Tibial nerve (tissue), 4 donors: ENCODE measurements at regions not wholly inside any gene's neighbourhood (a gene's known extent, or its start where the extent isn't known, plus 50 kb on each side); places are given as distances from the start of the nearest gene placed in this dataset.
"Not testable (repeated sequence)": the region's sequence is repeated elsewhere in the genome, so short reads cannot be mapped to it uniquely, and the experiment has no call there.

Experiments
- DNase-seq, 2 donors: peaks; one replicate each; pipeline ENCODE4 v3.0.0-alpha.2; 2019; ENCODE audit warnings: low spot score in 2 of 2
- H3K27ac ChIP-seq, 4 donors: fragments of 200-600 bp; sonication (generic) in 3 of 4; one replicate each; pipeline ENCODE4 v1.5.1; 2017 to 2019; ENCODE audit warnings: mild to moderate bottlenecking in 1 of 4
- H3K27me3 ChIP-seq, 2 donors: fragments of 200-600 bp; sonication (generic) in 1 of 2; one replicate each; pipeline versions ENCODE4 v1.5.1 to v1.6.0; 2017 to 2019
- H3K36me3 ChIP-seq, 3 donors: fragments of 200-600 bp; sonication (generic); one replicate each; pipeline ENCODE4 v1.5.1; 2018 to 2019
- H3K4me1 ChIP-seq, 4 donors: fragments of 200-600 bp; sonication (generic) in 3 of 4; one replicate each; pipeline ENCODE4 v1.5.1; 2017 to 2019
- H3K4me3 ChIP-seq, 4 donors: fragments of 200-600 bp; sonication (generic) in 3 of 4; one replicate each; pipeline ENCODE4 v1.5.1; 2017 to 2019; ENCODE audit warnings: mild to moderate bottlenecking in 1 of 4, moderate library complexity in 1 of 4
- H3K9me3 ChIP-seq, 4 donors: fragments of 200-600 bp; sonication (generic) in 3 of 4; one replicate each; pipeline ENCODE4 v1.5.1; 2017 to 2019
- CTCF ChIP-seq, 5 experiments: fragments of 200-600 bp in 3 of 5; fragments of 450-650 bp in 2 of 5; sonication (generic) in 3 of 5; IDR thresholded peaks; one replicate each; pipeline ENCODE4 v1.5.1; 2016 to 2019; ENCODE audit warnings: antibody characterized with exemption in 5 of 5, mild to moderate bottlenecking in 3 of 5, moderate library complexity in 2 of 5
- EP300 ChIP-seq, 2 donors: sonication (generic); formaldehyde crosslinking; IDR thresholded peaks; one replicate each; pipeline ENCODE4 v1.6.1; 2017; ENCODE audit warnings: antibody characterized with exemption in 2 of 2, mild to moderate bottlenecking in 1 of 2
- POLR2A ChIP-seq, 2 donors: fragments of 450-650 bp; IDR thresholded peaks; one replicate each; pipeline ENCODE4 v1.6.1; 2017; ENCODE audit warnings: antibody characterized with exemption in 2 of 2, mild to moderate bottlenecking in 2 of 2, moderate library complexity in 2 of 2
- WGBS, 2 donors: methylation state at CpG; one replicate each; pipeline ENCODE4 v1.1.5; 2018; 5-methylcytosine and 5-hydroxymethylcytosine counted together

GRCh38 chr12:70078161-70078560 lies 165.1 kb upstream of the CNOT2 start:
- no peaks in the 10 kb centered on the region for H3K9me3 ChIP-seq
- no peak for DNase-seq
- TF ChIP-seq POLR2A (IDR thresholded peaks at IDR 0.05) (no peak), EP300 (IDR thresholded peaks at IDR 0.05) (no peak), CTCF (IDR thresholded peaks at IDR 0.05) (no peak)
- WGBS, 2 donors, result 85 to 91% methylated on average over 2 of the region's 2 CpGs
- no peaks in the 10 kb centered on the region for H3K4me1 ChIP-seq
- H3K27me3 ChIP-seq, result no peaks in the 10 kb centered on the region
- H3K27ac ChIP-seq, result no peak overlapping the region
- no peaks in the 10 kb centered on the region for H3K36me3 ChIP-seq
- no peak overlapping the region for H3K4me3 ChIP-seq

- no peaks in the 10 kb centered on the region for H3K9me3 ChIP-seq
- no peak overlapping the region for H3K4me3 ChIP-seq
- H3K4me1 ChIP-seq, result no peaks in the 10 kb centered on the region
- H3K27me3 ChIP-seq, result no peaks in the 10 kb centered on the region
- TF ChIP-seq POLR2A (IDR thresholded peaks at IDR 0.05), result no peak
- TF ChIP-seq CTCF (IDR thresholded peaks at IDR 0.05), result no peak
- no peak for TF ChIP-seq EP300 (IDR thresholded peaks at IDR 0.05)
- no peaks in the 10 kb centered on the region for H3K36me3 ChIP-seq
- DNase-seq, result no peak
- no peak overlapping the region for H3K27ac ChIP-seq
- WGBS, 2 donors, result 38 to 46% methylated on average over 2 of the region's 2 CpGs
Observed at GRCh38 chr12:70080566-70080965, 162.7 kb upstream of the CNOT2 start.

GRCh38 chr12:70082997-70083676 lies 160.1 kb upstream of the CNOT2 start:
- WGBS, 2 donors, result 80 to 84% methylated on average over 3 of the region's 3 CpGs
- no peaks in the 10 kb centered on the region for H3K36me3 ChIP-seq
- TF ChIP-seq EP300 (IDR thresholded peaks at IDR 0.05), result no peak
- no peak for TF ChIP-seq POLR2A (IDR thresholded peaks at IDR 0.05)
- no peak for TF ChIP-seq CTCF (IDR thresholded peaks at IDR 0.05)

GRCh38 chr12:70083677-70084020 lies 159.6 kb upstream of the CNOT2 start:
- H3K36me3 ChIP-seq, result no peaks in the 10 kb centered on the region
- no peak for DNase-seq
- no peak overlapping the region for H3K4me3 ChIP-seq
- H3K9me3 ChIP-seq, result no peaks in the 10 kb centered on the region
- TF ChIP-seq POLR2A (IDR thresholded peaks at IDR 0.05), result no peak
- no peak for TF ChIP-seq CTCF (IDR thresholded peaks at IDR 0.05)
- TF ChIP-seq EP300 (IDR thresholded peaks at IDR 0.05), result no peak
- H3K27ac ChIP-seq, result no peak overlapping the region
- H3K4me1 ChIP-seq, result no peaks in the 10 kb centered on the region
- no peaks in the 10 kb centered on the region for H3K27me3 ChIP-seq
- 87 to 95% methylated on average over 4 of the region's 4 CpGs for WGBS, 2 donors

More at GRCh38 chr12:70082997-70083676, 160.1 kb upstream of the CNOT2 start:
- Histone ChIP-seq H3K27me3 (no peaks in the 10 kb centered on the region), H3K9me3 (no peaks in the 10 kb centered on the region), H3K27ac (no peak overlapping the region), H3K4me1 (no peaks in the 10 kb centered on the region), H3K4me3 (no peak overlapping the region)
- DNase-seq, result no peak

- H3K27ac ChIP-seq, H3K36me3 ChIP-seq, H3K4me1 ChIP-seq, DNase-seq, H3K27me3 ChIP-seq, H3K9me3 ChIP-seq, H3K4me3 ChIP-seq: not testable (repeated sequence)
- WGBS, 2 donors, result 94 to 95% methylated on average over 6 to 8 of the region's 8 CpGs
Observed at GRCh38 chr12:70086372-70086771, 156.9 kb upstream of the CNOT2 start.
